Thyroid gland (tissue), 4 donors: ENCODE measurements at regions not wholly inside any gene's neighbourhood (a gene's known extent, or its start where the extent isn't known, plus 50 kb on each side); places are given as distances from the start of the nearest gene placed in this dataset.

Source experiments
- CTCF ChIP-seq, 6 experiments: fragments of 200-600 bp in 3 of 6; fragments of 450-650 bp in 3 of 6; sonication (generic) in 3 of 6; IDR thresholded peaks; one replicate each; pipeline ENCODE4 v1.5.1; 2016 to 2019; ENCODE audit warnings: antibody characterized with exemption in 6 of 6, mild to moderate bottlenecking in 2 of 6, inconsistent platforms in 1 of 6, moderate library complexity in 1 of 6
- POLR2A ChIP-seq, 2 donors: fragments of 450-650 bp; IDR thresholded peaks; one replicate each; pipeline ENCODE4 v1.6.1; 2017; ENCODE audit warnings: antibody characterized with exemption in 2 of 2, mild to moderate bottlenecking in 2 of 2, moderate library complexity in 1 of 2

- TF ChIP-seq CTCF (IDR thresholded peaks at IDR 0.05) (no peak), POLR2A (IDR thresholded peaks at IDR 0.05) (no peak)
Measured at GRCh38 chr2:176392744-176393414, 123.6 kb downstream of the MTX2 start.
